Mesenchymal stem cell (in vitro differentiated cells and primary cell): ENCODE measurements at regions not wholly inside any gene's neighbourhood (a gene's known extent, or its start where the extent isn't known, plus 50 kb on each side); places are given as distances from the start of the nearest gene placed in this dataset.
A peak's percentile ranks its signal among the peaks of the same experiment; 100 is the strongest.

Experiments
- DNase-seq: peaks from one replicate; pipeline ENCODE4 v3.0.0-alpha.2; 2013
- H2AFZ ChIP-seq: one replicate; pipeline ENCODE4 v1.6.1; 2013; ENCODE audit warnings: low read depth, mild to moderate bottlenecking, control low read depth, inconsistent platforms, low read length, moderate library complexity
- H2AK5ac ChIP-seq: 2 replicates; pipeline ENCODE4 v1.6.1; 2013; ENCODE audit warnings: low read length, moderate library complexity, mild to moderate bottlenecking, inconsistent platforms; ENCODE audit not compliant: severe bottlenecking
- H2BK120ac ChIP-seq: one replicate; pipeline ENCODE4 v1.6.1; 2013; ENCODE audit warnings: low read depth, mild to moderate bottlenecking, inconsistent platforms, low read length, moderate library complexity
- H2BK12ac ChIP-seq, 2 experiments: one replicate each; pipeline ENCODE4 v1.6.1; 2013; ENCODE audit warnings: inconsistent platforms in 2 of 2, low read length in 2 of 2, mild to moderate bottlenecking in 2 of 2, moderate library complexity in 2 of 2, control low read depth in 1 of 2
- H2BK15ac ChIP-seq: one replicate; pipeline ENCODE4 v1.6.1; 2013; ENCODE audit warnings: mild to moderate bottlenecking, low read depth, inconsistent platforms; ENCODE audit not compliant: poor library complexity, severe bottlenecking
- H2BK5ac ChIP-seq: 2 replicates; pipeline ENCODE4 v1.6.1; 2013; ENCODE audit warnings: low read depth, mild to moderate bottlenecking, low read length, control low read depth, inconsistent platforms; ENCODE audit not compliant: poor library complexity, severe bottlenecking
- H3K14ac ChIP-seq, 2 experiments: one replicate each; pipeline ENCODE4 v1.6.1; 2013; ENCODE audit warnings: inconsistent platforms in 2 of 2, low read length in 2 of 2, control low read depth in 1 of 2, mild to moderate bottlenecking in 1 of 2, moderate library complexity in 1 of 2
- H3K18ac ChIP-seq, 2 experiments: one replicate each; pipeline ENCODE4 v1.6.1; 2013; ENCODE audit warnings: inconsistent platforms in 2 of 2, low read length in 2 of 2, control low read depth in 1 of 2, low read depth in 1 of 2, mild to moderate bottlenecking in 1 of 2
- H3K23ac ChIP-seq, 2 experiments: one replicate each; pipeline ENCODE4 v1.6.1; 2013; ENCODE audit warnings: inconsistent platforms in 2 of 2, low read length in 2 of 2, mild to moderate bottlenecking in 2 of 2, moderate library complexity in 2 of 2, control low read depth in 1 of 2
- H3K27ac ChIP-seq: 2 replicates; pipeline ENCODE4 v1.5.1; 2013; ENCODE audit warnings: mild to moderate bottlenecking, moderate library complexity, low read length, control low read depth, inconsistent platforms; ENCODE audit not compliant: poor library complexity, severe bottlenecking
- H3K27me3 ChIP-seq, 2 experiments: 2 replicates each; pipeline versions ENCODE4 v1.6.1 to v1.7.0; 2013; ENCODE audit warnings: low read length in 2 of 2, mild to moderate bottlenecking in 2 of 2, moderate library complexity in 2 of 2, control low read depth in 1 of 2, inconsistent platforms in 1 of 2; ENCODE audit not compliant: control insufficient read depth in 1 of 2, insufficient read depth in 1 of 2
- H3K36me3 ChIP-seq, 2 experiments: 2 replicates each; pipeline versions ENCODE4 v1.6.1 to v1.7.0; 2013; ENCODE audit warnings: low read length in 2 of 2, control low read depth in 1 of 2, inconsistent platforms in 1 of 2, low read depth in 1 of 2, mild to moderate bottlenecking in 1 of 2; ENCODE audit not compliant: insufficient read depth in 2 of 2, control insufficient read depth in 1 of 2
- H3K4ac ChIP-seq, 2 experiments: one replicate each; pipeline ENCODE4 v1.6.1; 2013; ENCODE audit warnings: inconsistent platforms in 2 of 2, low read length in 2 of 2, mild to moderate bottlenecking in 2 of 2, moderate library complexity in 2 of 2, control low read depth in 1 of 2, low read depth in 1 of 2
- H3K4me1 ChIP-seq: 2 replicates; pipeline ENCODE4 v1.6.1; 2013; ENCODE audit warnings: low read depth, low read length, control low read depth; ENCODE audit not compliant: control insufficient read depth, insufficient read depth
- H3K4me2 ChIP-seq: 2 replicates; pipeline ENCODE4 v1.6.1; 2013; ENCODE audit warnings: low read length, mild to moderate bottlenecking, inconsistent platforms; ENCODE audit not compliant: poor library complexity, severe bottlenecking
- H3K4me3 ChIP-seq, 2 experiments: 2 replicates each; pipeline versions ENCODE4 v1.5.1 to v1.7.0; 2013; ENCODE audit warnings: low read length in 2 of 2, mild to moderate bottlenecking in 2 of 2, control low read depth in 1 of 2, low read depth in 1 of 2; ENCODE audit not compliant: insufficient read depth in 1 of 2
- H3K79me1 ChIP-seq: replicated peaks from 2 replicates; pipeline ENCODE4 v1.6.1; 2013; ENCODE audit warnings: mild to moderate bottlenecking, control low read depth, low read length, inconsistent platforms; ENCODE audit not compliant: poor library complexity, severe bottlenecking
- H3K9ac ChIP-seq: 2 replicates; pipeline ENCODE4 v1.7.0; 2013; ENCODE audit warnings: mild to moderate bottlenecking, low read length, moderate library complexity
- H3K9me3 ChIP-seq: 2 replicates; pipeline ENCODE4 v1.7.0; 2013; ENCODE audit warnings: mild to moderate bottlenecking, low read length; ENCODE audit not compliant: control insufficient read depth
- H4K8ac ChIP-seq: one replicate; pipeline ENCODE4 v1.6.1; 2013; ENCODE audit warnings: inconsistent platforms, mild to moderate bottlenecking, low read length, moderate library complexity
- H4K91ac ChIP-seq: one replicate; pipeline ENCODE4 v1.6.1; 2013; ENCODE audit warnings: mild to moderate bottlenecking, low read length, inconsistent platforms
- WGBS: methylation state at CpG from one replicate; pipeline ENCODE4 v1.1.7; 2013; ENCODE audit warnings: mixed read lengths; 5-methylcytosine and 5-hydroxymethylcytosine counted together

DNA sequence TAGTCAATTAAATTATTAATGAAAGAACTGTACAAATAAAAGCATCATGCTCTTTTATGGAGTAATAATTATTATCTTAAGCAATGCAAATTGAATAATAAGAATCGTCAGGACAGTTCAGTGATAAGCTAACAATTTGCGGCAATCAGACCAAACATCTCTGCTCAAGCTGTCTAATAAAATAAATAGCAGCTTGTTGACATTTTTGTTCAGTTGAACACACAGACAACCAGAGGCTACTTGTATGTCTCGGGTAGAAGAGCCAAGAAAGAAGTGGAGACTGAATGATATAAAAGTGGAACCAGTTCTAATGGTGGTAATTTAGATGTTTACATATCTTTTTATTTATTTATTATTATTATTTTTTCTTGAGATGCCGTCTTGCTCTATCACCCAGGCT lies 57.4 kb upstream of the FOXN3 start:
- H3K14ac ChIP-seq, result no peak overlapping the region
- peaks cover 18% of the 10 kb centered on the region for H3K79me1 ChIP-seq
- no peak overlapping the region for H2AK5ac ChIP-seq
- H3K27ac ChIP-seq, result no peak overlapping the region
- H2BK5ac ChIP-seq, result no peak overlapping the region
- no peak overlapping the region for H3K18ac ChIP-seq
- H2BK15ac ChIP-seq, result no peak overlapping the region
- H3K27me3 ChIP-seq, result no peaks in the 10 kb centered on the region
- 100% methylated on average over 4 of the region's 4 CpGs for WGBS
- no peak overlapping the region for H2BK12ac ChIP-seq
- H3K4ac ChIP-seq, result no peak overlapping the region
- H4K91ac ChIP-seq, result no peak overlapping the region
- H3K4me2 ChIP-seq, result no peak overlapping the region
- H2AFZ ChIP-seq, result no peak overlapping the region
- H3K23ac ChIP-seq, result no peak overlapping the region
- DNase-seq, result no peak
- no peak overlapping the region for H2BK120ac ChIP-seq
- peaks cover 1% of the 10 kb centered on the region for H3K4me1 ChIP-seq
- no peak overlapping the region for H3K4me3 ChIP-seq
- H4K8ac ChIP-seq, result no peak overlapping the region
- H3K9ac ChIP-seq, result no peak overlapping the region
- H3K36me3 ChIP-seq, result no peaks in the 10 kb centered on the region
- H3K9me3 ChIP-seq, result no peaks in the 10 kb centered on the region

DNA sequence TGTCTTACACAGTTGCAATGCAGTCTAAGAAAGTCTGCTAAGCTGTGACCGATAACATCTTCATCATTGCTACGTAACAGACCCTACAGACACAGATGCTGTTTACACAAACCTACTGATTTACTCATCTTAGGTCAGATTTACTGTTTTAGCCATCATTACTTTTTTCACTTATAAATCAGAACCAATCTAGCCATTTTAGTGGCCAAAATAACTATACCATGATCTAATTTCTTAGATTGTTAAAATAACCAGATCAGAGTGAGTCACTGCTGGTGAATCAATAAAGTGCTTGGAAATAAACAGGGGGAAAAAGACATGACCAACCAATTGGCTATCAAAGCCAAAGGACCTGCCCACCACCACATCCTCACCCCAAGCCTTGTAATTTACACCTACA lies 57.0 kb upstream of the FOXN3 start:
- Histone ChIP-seq H2AFZ (no peak overlapping the region), H3K27me3 (no peaks in the 10 kb centered on the region), H3K9ac (no peak overlapping the region), H3K9me3 (no peaks in the 10 kb centered on the region), H3K27ac (no peak overlapping the region), H2BK120ac (no peak overlapping the region), H4K91ac (no peak overlapping the region), H3K36me3 (no peaks in the 10 kb centered on the region), H3K23ac (no peak overlapping the region), H3K4me3 (no peak overlapping the region), H3K14ac (no peak overlapping the region), H3K18ac (no peak overlapping the region), H2BK15ac (no peak overlapping the region), H3K4me1 (peaks cover 1% of the 10 kb centered on the region), H2BK12ac (no peak overlapping the region), H2BK5ac (no peak overlapping the region), H3K79me1 (peaks cover 20% of the 10 kb centered on the region), H4K8ac (no peak overlapping the region), H2AK5ac (no peak overlapping the region), H3K4me2 (no peak overlapping the region), H3K4ac (no peak overlapping the region)
- peak; percentile 10 for DNase-seq
- 93% methylated on average over 2 of the region's 2 CpGs for WGBS

DNA sequence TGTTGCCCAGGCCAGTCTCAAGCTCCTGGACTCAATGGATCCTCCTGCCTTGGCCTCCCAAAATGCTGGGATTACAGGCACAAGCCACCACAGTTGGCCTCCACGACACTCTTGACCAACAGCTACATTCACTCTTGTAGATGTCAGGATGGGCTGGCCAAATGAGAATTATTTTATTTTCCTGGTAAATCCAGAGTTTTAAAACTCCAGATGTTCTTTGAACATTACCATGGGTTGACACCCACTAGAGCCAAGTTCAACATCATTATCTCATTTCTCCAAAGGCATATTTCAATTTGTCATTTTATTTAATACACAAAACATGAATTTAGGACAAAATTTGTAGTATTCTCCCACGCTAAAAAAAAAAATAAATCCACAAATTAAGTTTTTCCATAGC lies 56.5 kb upstream of the FOXN3 start:
- Histone ChIP-seq H3K18ac (no peak overlapping the region), H2BK5ac (no peak overlapping the region), H2AK5ac (no peak overlapping the region), H4K91ac (no peak overlapping the region), H4K8ac (no peak overlapping the region), H3K79me1 (peaks cover 19% of the 10 kb centered on the region), H2BK15ac (no peak overlapping the region), H3K9me3 (no peaks in the 10 kb centered on the region), H3K9ac (no peak overlapping the region), H3K23ac (no peak overlapping the region), H3K14ac (no peak overlapping the region), H3K36me3 (no peaks in the 10 kb centered on the region), H2BK12ac (no peak overlapping the region), H3K27ac (no peak overlapping the region), H3K4me2 (no peak overlapping the region), H3K4ac (no peak overlapping the region), H3K4me1 (peaks cover 1% of the 10 kb centered on the region), H2AFZ (no peak overlapping the region), H3K27me3 (no peaks in the 10 kb centered on the region), H2BK120ac (no peak overlapping the region), H3K4me3 (no peak overlapping the region)
- WGBS, result 98% methylated on average over 2 of the region's 2 CpGs
- DNase-seq, result no peak

DNA sequence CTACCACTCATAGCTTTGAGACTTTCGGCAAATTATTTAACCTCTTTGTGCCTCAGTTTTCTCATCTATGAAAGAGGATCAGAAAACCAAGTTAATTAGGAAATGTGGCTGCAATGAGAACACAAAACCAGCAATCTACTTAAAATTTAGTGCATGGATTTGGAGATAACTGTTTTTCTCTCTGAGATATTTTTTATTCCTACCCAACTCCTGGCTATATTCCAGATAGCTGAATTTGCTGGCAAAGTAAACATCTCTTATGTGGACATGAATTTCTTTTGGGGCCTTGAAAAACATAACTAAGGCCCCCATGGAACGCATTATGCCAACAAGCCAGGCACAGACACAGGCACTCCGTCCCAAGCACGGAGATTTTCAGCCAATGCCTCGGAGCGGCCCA lies 53.4 kb upstream of the FOXN3 start:
- H2AFZ ChIP-seq, result no peak overlapping the region
- no peak overlapping the region for H3K4me2 ChIP-seq
- no peak overlapping the region for H3K14ac ChIP-seq
- H2BK5ac ChIP-seq, result no peak overlapping the region
- H3K9ac ChIP-seq, result no peak overlapping the region
- H3K23ac ChIP-seq, result no peak overlapping the region
- no peak overlapping the region for H2AK5ac ChIP-seq
- no peak overlapping the region for H4K91ac ChIP-seq
- no peak overlapping the region for H3K4me3 ChIP-seq
- no peak overlapping the region for H3K27ac ChIP-seq
- H3K9me3 ChIP-seq, result no peaks in the 10 kb centered on the region
- no peak overlapping the region for H2BK120ac ChIP-seq
- no peaks in the 10 kb centered on the region for H3K36me3 ChIP-seq
- no peak for DNase-seq
- peaks cover 1% of the 10 kb centered on the region for H3K4me1 ChIP-seq
- no peak overlapping the region for H4K8ac ChIP-seq
- WGBS, result 95% methylated on average over 6 of the region's 6 CpGs
- peaks cover 16% of the 10 kb centered on the region for H3K79me1 ChIP-seq
- H3K4ac ChIP-seq, result no peak overlapping the region
- no peak overlapping the region for H2BK12ac ChIP-seq
- H2BK15ac ChIP-seq, result no peak overlapping the region
- no peak overlapping the region for H3K18ac ChIP-seq
- no peaks in the 10 kb centered on the region for H3K27me3 ChIP-seq
